Stimulated activated CD8-positive, alpha-beta memory T cell treated with anti-CD3 and anti-CD28 coated beads, Interleukin-4, amount 100 ng/mL, for 1 hour (primary cell): ENCODE measurements at regions not wholly inside any gene's neighbourhood (a gene's known extent, or its start where the extent isn't known, plus 50 kb on each side); places are given as distances from the start of the nearest gene placed in this dataset.

Experiments used
- DNase-seq, 2 donors: peaks; one replicate each; pipeline ENCODE4 v3.0.0-alpha.2; 2020; ENCODE audit warnings: low read depth in 2 of 2, low spot score in 1 of 2

DNA sequence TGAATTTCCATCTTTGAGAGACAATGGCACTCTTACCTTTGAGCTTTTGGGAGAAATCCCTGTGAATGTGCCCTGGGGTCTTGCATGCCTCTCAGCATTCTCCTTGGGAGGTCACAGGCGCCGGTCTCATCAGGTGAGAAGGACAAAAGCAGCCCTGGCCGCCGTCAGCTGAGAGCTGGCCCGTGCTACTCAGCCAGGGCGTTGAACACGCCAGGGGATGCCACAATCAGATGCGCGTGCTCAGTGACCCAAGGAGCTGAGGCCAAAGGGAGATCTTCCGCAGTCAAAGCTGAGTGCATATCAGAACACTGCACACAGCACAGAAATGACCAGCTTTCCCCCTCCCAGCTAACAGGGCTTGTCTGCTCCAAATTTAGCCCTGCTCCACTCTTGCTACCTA is 253.6 kb upstream of the NOX3 start:
- no peak for DNase-seq

DNA sequence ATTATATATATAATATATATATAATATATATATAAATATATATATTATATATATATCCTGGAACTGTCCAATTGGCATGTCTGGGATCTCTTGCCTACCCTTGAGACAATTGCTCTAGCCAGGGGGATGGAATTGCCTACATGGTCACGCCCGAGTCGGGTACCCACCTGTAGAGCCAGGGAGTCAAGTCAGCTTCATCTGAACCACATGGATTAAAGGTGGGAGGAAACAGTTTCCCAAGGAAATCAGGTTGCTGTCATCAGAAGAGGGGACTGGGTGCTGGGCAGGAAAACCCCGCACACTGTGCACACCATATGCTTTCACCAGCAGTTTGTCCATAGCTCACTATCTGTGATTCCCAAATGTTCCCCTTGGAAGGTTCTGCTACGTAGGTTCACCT is 252.5 kb upstream of the NOX3 start:
- no peak for DNase-seq

DNA sequence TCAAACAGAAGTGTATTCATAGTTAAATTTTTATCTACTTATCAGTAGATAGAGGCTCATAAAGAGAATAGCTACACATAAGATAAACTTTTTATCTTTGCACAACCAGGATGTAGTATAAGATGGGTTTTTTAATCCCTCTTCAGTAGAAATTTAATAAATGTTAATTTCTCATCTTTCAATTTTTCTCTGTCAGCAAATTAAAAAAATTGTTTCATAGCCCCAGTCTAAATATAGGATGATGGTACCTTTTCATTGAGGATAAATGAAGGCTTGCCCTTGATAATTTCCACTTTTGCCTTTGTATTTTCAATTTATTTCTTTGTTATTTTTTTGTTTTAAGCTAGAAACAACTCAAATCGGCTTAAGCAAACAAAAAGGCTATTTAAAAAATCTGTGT is 251.2 kb upstream of the NOX3 start:
- DNase-seq: no peak

DNA sequence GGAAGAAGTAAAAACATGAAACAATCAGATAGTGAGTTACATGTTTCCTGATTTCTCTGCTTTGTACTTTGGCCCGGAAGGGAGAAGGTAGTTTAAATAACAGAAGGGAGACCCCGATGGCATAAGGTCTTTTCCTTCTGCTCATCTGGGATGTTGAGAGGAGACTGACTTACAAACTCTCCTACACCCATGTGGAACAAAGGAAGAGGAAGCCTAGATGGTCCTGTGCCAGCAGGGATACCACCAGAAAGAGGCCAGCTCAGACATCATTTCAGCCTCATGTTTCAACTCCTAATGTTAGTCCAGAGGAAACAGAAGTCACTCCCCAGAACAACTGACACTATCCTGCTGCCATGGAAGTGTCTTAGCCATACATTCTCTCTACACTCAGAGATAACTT is 250.7 kb upstream of the NOX3 start:
- DNase-seq: no peak

DNA sequence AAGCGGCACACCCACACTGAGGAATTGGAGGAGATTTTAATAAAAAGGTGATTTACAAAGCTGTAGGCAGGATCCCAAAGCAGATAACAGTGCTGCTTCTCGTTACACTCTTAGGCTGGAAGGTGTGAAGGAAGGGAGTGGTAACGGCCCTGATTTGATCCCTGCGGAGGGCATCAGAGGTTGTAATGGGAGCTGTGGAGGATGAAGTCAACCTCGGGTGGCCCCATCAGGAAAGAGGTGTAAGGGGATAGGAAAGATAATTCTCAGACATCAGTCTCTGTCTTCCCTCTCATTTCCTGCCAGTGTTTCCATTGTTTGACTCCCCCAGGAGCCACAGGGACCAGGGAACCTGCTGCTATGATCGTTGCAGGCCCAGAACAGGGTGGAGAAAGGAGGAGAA is 245.7 kb upstream of the NOX3 start:
- DNase-seq: no peak

DNA sequence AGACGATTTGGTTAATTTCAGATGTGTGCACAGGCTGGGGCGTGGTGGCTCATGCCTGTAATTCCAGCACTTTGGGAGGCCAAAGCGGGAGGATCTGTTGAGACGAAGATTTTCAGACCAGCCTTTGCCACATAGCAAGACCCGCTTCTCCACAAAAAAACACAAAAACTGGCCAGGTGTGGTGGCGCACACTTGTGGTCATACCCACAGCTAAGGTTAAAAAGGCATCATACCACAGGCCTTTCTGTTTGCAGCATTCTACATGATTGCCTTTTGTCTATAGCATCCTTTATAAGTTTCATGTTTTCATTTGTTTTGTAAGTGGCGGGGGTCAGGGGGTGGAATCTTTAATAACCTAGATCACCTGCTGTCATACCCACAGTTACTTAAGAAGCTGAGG is 239.9 kb upstream of the NOX3 start:
- DNase-seq: no peak

DNA sequence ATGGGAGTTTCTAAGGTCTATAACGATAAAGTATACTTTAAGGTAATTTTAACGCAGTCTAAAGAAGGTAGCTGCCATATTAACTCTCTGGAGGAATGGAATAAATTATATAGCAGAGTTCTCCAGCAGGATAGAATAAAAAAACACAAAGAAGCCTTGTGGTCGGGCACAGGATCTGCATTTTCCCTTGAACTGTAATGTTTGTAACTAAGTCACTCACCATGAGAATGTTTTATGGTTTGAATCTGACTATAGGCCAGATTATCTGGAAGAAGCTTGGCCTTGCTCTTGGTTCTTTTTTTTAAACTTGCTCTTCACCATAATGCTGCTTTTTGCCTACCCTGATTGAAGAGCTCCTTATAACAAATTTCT is 238.8 kb upstream of the NOX3 start:
- DNase-seq: no peak

DNA sequence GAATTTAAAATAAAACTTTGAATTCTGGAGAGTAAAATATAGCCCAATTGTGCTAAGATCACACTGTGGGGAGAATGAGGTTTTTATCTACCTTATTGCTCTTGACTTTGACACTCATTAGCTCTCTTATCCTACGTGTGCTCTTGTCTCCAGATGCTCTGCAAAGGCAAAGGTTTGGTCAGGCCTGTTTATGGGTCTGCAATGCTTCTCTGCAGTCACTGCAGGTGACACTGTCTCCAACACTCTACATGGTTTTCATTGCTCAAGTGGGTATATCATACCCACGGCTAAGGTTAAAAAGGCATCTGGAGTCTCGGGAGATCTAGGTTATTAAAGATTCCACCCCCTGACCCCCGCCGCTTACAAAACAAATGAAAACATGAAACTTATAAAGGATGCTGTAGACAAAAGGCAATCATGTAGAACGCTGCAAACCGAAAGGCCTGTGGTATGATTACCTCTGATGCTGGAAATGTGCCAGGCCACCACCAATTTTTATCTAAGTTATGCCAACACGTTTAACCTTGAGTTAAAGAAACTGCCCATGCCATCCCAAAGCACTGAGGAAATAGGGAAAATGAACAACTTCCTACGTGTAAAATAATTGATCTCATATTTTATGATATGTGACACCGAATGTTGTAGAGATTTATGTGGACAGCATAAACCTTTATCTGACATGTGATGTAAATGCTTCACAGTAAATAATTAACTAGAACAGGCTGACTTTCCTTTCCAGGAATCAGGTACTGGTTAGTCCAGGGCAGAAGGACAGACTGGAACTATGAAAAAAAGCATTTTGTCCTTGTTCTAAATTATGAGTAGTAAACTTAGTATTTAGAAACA is 238.2 kb upstream of the NOX3 start:
- DNase-seq: no peak

DNA sequence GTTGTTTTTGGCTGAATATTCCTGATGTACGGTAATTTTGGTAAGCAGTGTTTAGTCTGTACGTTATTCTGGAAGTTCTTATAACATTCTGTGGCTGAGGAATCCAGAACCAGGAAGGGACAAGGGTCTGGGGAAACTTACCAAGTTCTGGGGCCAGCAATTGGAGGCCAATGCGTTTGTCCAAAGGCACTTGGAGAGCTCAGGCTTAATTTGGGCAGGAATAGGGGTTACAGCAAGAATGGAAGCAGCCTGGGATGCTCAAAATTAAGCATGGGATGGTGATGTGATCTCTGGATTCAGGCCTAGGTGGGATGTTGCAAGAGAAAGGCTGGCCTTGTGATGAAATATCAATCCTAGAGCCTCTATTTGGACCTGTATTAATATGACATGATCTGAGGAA is 235.2 kb upstream of the NOX3 start:
- DNase-seq: no peak

DNA sequence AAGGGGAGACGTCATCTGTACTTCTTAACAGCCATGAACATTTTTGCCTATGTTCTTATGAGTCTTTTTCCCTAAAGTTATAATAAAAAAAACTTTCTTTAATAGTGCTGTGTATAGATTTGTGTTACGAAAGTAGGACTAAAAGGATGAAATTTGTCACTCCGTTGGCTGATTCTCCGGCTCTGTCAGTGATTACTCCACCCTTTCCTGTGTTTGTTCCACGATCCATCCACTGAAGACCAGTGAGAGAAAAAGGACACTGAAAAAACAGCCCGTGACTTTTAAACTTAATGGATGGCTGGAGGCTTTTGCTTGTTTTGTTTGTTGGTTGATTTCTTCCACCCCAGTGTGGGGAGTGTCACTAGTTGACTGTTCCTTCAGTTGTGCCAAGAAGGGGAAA is 232.0 kb upstream of the NOX3 start:
- DNase-seq: no peak

DNA sequence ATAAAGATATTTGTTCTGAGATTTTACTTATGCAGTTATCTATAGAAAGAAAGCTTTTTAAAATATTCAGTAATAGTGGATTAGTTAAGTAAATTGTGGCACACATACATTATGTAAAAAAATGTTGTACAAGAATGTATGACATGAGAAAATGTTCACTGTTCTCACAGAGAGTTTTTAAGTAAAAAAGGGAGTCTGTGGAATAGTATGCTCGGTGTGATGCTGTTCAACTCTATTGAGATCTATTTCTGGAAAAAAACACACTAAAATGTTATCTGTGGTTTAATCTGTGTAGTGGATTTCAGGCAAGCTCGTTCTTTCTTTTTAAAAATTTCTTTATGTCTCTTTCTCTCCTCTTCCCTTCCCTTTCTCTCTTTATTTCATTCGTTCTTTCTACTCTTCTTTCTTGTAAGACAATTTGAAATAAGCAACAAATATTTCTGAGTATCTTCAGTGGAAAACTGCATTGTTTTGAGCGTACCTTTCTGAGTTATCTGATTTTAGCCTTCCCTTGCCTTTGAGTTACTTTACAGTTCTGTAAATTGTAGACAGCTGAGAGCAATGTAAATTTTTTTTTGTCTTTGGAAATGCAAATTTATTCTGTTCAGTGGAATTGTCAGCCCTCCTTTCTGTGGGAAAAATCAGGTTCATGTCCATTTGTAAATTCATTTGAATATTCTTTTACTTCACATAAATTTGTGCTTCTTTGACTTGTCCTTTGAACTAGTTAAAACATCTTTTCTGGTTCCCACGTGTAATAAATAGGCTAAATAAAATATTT is 229.0 kb upstream of the NOX3 start:
- DNase-seq: no peak

DNA sequence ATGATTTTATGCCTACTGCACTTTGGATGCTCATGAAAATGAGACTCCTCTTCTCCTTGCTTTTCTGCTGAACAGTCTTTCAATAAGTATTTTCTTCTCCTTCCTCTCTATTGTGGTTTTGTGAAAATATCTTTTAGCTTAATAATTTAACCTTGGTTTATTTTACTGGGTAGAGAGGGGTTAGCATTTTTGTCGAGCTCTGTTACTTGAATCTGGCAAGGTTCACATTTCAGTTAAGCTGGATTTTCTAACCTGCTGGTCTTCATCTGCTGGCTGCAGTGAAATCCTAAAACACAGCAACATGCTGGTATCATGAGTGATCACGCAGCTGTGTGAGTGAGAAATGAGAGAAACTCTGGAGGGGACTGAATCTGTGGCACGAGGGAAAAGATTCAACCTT is 222.7 kb upstream of the NOX3 start:
- no peak for DNase-seq

DNA sequence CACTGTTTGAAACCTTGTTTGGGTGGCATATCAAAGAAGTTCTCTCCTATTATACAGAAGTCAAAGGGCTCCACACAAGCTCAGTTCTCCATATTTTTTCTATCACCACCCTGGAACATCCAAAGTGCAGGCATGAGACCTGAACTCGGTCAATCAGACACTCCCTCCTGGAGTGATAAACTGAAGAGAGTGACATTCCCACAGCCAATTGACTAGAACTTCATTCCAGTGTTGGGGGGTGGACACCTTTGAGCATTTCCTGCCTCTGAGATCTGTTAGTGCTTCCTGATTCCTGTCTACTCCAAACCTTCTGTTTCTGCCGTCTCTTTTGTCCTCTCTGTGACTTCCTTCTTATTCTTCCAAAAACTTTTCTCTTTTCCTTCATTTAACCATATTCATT is 220.7 kb upstream of the NOX3 start:
- no peak for DNase-seq

DNA sequence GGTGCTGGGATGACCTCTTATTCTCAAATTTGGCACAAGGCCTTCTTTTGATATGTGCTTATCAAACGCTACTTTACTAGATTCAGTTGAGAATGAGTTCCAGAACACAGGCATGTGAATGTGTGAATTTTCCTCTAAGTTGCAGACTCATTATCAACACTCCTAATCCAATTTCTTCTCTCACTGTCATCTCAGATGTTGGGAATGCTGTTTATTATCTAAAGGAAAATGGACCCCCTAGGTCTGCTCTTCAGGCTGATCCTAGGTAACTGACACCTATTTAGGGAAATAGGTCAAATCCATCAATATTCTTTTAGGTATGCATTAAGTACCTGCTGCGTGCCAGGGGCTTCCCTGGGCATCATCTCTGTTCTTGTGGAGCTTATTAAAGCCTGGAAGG is 215.0 kb upstream of the NOX3 start:
- DNase-seq: no peak

DNA sequence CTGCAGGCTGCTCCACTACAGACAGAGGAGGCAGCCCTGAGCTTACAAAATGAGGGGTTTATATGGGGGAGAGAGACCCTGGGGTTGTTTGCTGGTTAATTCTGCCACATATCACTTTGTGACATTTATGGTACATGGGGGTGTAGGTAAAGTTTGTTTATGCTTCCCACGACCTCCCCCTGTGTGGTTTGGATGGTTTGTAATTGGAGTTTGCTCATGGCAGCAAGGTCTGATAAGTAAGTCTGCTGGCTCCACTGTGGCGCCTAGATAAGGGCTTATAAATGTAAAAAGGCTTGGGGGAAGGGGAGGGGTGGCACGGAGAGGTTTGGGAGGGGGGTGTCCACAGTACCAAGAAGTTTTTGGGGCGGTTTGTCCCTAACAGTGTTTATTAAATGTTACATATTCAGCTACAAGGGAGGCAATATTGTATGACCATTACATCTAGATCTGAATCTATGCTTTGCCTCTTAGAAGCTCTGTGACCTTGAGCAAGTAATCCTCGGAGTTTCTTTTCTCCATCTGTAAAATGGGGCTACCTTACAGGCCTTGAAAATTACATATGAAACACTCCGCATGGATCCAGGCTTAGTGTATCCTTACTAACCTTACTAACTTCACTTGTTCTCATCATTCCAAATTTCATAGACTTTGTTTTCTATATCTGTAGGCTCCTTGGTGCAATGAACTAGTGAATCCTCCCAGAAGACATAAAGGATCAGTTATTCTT is 204.8 kb upstream of the NOX3 start:
- DNase-seq: no peak

DNA sequence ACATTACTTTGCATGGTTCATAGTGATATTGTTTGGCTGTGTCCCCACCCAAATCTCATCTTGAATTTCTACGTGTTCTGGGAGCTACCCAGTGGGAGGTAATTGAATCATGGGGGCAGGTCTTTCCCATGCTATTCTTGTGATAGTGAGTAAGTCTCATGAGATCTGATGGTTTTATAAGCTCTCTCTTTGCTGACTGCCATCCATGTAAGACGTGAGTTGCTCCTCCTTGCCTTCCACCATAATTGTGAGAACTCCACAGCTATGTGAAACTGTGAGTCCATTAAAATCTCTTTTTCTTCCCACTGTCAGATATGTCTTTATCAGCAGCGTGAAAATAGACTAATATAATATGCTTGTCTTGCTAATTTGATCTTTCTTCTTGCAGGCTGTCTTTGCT is 200.4 kb upstream of the NOX3 start:
- DNase-seq: no peak

DNA sequence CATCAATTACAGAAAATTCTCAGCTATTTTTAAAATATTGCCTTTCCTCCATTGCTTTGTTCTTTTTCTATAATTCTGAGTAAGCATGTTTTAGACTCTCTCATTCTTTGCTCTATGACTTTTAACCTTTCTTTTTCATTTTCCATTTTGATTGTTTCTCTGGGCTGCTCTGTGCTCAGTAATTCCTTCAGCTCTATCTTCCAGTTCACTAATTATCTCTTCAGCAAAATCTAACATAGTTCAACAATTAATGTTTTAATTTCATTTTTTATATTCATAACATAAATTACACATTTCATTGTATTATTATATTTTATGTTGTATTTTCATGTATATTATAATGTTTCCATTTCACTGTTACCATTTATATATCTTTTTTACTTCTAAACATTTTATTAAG is 198.8 kb upstream of the NOX3 start:
- no peak for DNase-seq

DNA sequence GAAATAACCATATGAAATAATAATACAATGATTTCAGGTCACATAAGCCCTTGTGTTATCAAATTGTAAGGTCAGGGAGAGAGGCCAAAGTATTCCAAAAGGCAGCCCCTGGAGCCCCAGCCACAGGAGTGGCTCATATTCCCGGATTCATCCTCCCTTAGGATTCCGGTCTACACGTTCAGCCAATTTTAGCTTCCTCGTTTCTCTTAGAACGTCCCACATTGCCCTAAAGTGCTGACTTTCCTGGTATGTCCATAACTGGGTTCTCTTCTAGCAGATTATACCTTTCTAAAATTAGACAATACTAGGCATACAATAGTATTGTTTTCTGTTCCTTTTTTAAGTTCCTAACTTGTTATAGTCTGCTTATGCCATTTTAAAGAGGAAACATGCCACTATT is 192.7 kb upstream of the NOX3 start:
- DNase-seq: no peak

DNA sequence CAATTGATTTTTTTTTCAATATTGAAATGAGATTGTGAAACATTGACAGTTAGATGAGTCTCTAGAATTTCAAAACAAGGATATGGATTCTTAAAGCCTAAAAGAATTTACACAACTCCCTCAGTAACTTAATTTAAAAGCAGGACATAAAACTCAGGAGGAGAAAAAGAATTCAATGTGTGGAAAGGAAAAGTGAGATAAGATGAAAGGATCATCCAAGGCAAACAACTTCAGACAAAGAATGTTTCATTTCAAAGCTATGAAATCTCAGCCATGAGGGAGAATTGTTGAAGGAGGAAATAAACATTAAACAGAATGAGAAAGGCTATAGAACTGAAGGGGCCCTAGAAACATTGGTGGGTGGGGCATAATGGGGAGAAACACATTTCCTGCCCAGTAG is 191.7 kb upstream of the NOX3 start:
- no peak for DNase-seq

DNA sequence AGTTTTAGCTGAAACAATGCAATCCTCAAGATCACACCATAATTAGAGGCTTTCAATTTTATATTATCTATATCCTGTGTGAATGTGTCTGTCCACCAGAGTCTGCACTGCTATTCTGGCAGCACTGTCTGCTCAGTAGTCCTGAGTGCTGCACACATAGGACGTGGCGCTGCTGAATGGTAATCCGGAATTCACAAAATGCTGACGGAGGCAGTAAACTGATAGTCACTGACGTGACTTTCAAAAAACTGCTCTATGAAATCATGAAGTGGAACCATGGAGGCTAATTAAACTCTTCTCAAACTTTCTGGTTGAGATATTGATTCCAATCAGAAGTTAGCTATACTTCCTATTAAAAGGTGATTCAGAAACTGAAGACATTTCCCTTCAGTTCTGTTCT is 190.8 kb upstream of the NOX3 start:
- no peak for DNase-seq

DNA sequence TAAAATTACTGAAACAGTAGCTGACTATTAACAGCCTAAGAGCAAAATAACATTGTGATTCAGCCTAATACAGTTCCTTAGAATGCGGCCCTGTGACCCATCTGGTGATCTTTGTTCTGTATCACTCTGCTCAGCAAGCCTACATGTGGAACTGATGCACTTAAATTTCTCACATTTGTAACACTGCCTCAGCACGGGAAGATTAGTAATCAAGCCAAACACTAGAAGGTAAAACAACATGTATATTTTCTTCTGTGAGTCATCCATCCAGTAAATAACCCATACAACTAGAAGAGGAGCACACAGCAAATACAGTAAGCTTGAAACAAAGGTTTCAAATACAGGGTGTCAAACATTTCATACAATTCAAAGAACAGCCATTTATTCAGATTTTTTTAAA is 189.7 kb upstream of the NOX3 start:
- DNase-seq: no peak

DNA sequence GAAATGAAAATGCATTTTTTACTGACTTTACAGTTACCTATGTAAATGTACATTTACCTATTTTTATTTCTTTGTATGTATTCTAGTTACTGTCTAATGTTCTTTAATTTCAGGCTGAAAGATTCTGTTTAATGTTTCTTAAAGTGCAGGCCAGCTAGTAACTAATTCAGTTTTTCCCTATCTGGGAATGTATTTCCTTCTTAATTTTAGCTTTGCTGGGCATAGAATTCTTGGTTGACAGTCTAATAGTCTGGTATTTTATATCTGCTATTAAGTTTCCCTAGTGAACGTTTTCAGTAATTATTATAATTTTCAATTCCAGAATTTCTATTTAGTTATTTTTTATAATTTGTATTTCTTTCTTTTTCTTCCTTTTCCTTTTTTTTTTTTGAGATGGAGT is 186.0 kb upstream of the NOX3 start:
- no peak for DNase-seq
